OCI-LY1 (cell line): ENCODE measurements at regions not wholly inside any gene's neighbourhood (a gene's known extent, or its start where the extent isn't known, plus 50 kb on each side); places are given as distances from the start of the nearest gene placed in this dataset.

ENCODE experiments used
- H2AFZ ChIP-seq: fragments of 200-600 bp; sonication (generic), shearing (Covaris generic); 2 replicates; pipeline ENCODE4 v1.6.0; 2014; ENCODE audit warnings: antibody characterized with exemption, mild to moderate bottlenecking, low read length
- H3F3A ChIP-seq: fragments of 200-600 bp; sonication (generic), shearing (Covaris generic); 2 replicates; pipeline ENCODE4 v1.6.0; 2014; ENCODE audit warnings: mild to moderate bottlenecking, antibody characterized with exemption, low read length, moderate library complexity; ENCODE audit not compliant: insufficient read depth
- H3K27ac ChIP-seq: fragments of 200-600 bp; sonication (generic); 2 replicates; pipeline ENCODE4 v1.5.1; 2014; ENCODE audit warnings: low read length, mixed run types, mild to moderate bottlenecking, low read depth; ENCODE audit not compliant: poor library complexity, severe bottlenecking
- H3K27me3 ChIP-seq: fragments of 200-600 bp; sonication (generic); 2 replicates; pipeline ENCODE4 v1.6.0; 2014; ENCODE audit warnings: antibody characterized with exemption, mild to moderate bottlenecking, low read length, moderate library complexity; ENCODE audit not compliant: insufficient read depth
- H3K36me3 ChIP-seq: fragments of 200-600 bp; sonication (generic); 2 replicates; pipeline ENCODE4 v1.6.1; 2014; ENCODE audit warnings: mild to moderate bottlenecking, antibody characterized with exemption, low read length, moderate library complexity, mixed read lengths; ENCODE audit not compliant: insufficient read depth
- H3K4me1 ChIP-seq: fragments of 200-600 bp; sonication (generic); 2 replicates; pipeline ENCODE4 v1.5.1; 2014; ENCODE audit warnings: mild to moderate bottlenecking, low read length, moderate library complexity; ENCODE audit not compliant: insufficient read depth, severe bottlenecking
- H3K4me2 ChIP-seq: fragments of 200-600 bp; sonication (generic), shearing (Covaris generic); 2 replicates; pipeline ENCODE4 v1.6.1; 2014; ENCODE audit warnings: low read length
- H3K4me3 ChIP-seq: fragments of 200-600 bp; sonication (generic); 2 replicates; pipeline ENCODE4 v1.5.1; 2014; ENCODE audit warnings: low read length, low read depth, mild to moderate bottlenecking, mixed read lengths; ENCODE audit not compliant: poor library complexity, severe bottlenecking
- H3K79me2 ChIP-seq: fragments of 200-600 bp; shearing (Covaris generic); 2 replicates; pipeline ENCODE4 v1.6.1; 2016; ENCODE audit warnings: mixed run types, low read length, mixed read lengths; ENCODE audit not compliant: insufficient read depth
- H3K9ac ChIP-seq: fragments of 200-600 bp; sonication (generic), shearing (Covaris generic); 2 replicates; pipeline ENCODE4 v1.6.1; 2014; ENCODE audit warnings: mild to moderate bottlenecking, low read length, mixed read lengths
- H3K9me2 ChIP-seq: fragments of 200-600 bp; sonication (generic), shearing (Covaris generic); 2 replicates; pipeline ENCODE4 v1.6.1; 2014; ENCODE audit warnings: low read depth, mild to moderate bottlenecking, low read length, mixed read lengths
- H3K9me3 ChIP-seq: fragments of 200-600 bp; shearing (Covaris generic); 2 replicates; pipeline ENCODE4 v1.6.1; 2014; ENCODE audit warnings: low read length, mixed read lengths
- H4K20me1 ChIP-seq: fragments of 200-600 bp; sonication (generic), shearing (Covaris generic); 2 replicates; pipeline ENCODE4 v1.6.0; 2016; ENCODE audit warnings: mild to moderate bottlenecking, low read length; ENCODE audit not compliant: insufficient read depth
- EZH2 ChIP-seq: fragments of 200-600 bp; sonication (generic), shearing (Covaris generic); IDR thresholded peaks from 2 replicates; pipeline ENCODE4 v1.8.0; 2017; ENCODE audit warnings: borderline replicate concordance, mixed run types, mild to moderate bottlenecking, antibody characterized with exemption, low read length, moderate library complexity, mixed read lengths
- TF ChIP-seq, protein P1 (sequence below): fragments of 200-600 bp; sonication (generic), shearing (Covaris generic); IDR thresholded peaks from 2 replicates; pipeline ENCODE4 v1.5.1; 2017; ENCODE audit warnings: mild to moderate bottlenecking, antibody characterized with exemption, low read length, moderate library complexity, mixed read lengths

GRCh38 chr5:14988223-14988622 is 116.6 kb upstream of the ANKH start:
- H3F3A ChIP-seq, result no peaks in the 10 kb centered on the region
- H3K4me3 ChIP-seq, result no peak overlapping the region
- H3K36me3 ChIP-seq, result no peaks in the 10 kb centered on the region
- H2AFZ ChIP-seq, result no peak overlapping the region
- no peak for TF ChIP-seq EZH2
- TF ChIP-seq, protein P1, sequence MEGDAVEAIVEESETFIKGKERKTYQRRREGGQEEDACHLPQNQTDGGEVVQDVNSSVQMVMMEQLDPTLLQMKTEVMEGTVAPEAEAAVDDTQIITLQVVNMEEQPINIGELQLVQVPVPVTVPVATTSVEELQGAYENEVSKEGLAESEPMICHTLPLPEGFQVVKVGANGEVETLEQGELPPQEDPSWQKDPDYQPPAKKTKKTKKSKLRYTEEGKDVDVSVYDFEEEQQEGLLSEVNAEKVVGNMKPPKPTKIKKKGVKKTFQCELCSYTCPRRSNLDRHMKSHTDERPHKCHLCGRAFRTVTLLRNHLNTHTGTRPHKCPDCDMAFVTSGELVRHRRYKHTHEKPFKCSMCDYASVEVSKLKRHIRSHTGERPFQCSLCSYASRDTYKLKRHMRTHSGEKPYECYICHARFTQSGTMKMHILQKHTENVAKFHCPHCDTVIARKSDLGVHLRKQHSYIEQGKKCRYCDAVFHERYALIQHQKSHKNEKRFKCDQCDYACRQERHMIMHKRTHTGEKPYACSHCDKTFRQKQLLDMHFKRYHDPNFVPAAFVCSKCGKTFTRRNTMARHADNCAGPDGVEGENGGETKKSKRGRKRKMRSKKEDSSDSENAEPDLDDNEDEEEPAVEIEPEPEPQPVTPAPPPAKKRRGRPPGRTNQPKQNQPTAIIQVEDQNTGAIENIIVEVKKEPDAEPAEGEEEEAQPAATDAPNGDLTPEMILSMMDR, result no peak
- no peaks in the 10 kb centered on the region for H3K27me3 ChIP-seq
- H3K4me1 ChIP-seq, result peaks cover 3% of the 10 kb centered on the region
- no peaks in the 10 kb centered on the region for H3K79me2 ChIP-seq
- no peaks in the 10 kb centered on the region for H3K9me2 ChIP-seq
- no peaks in the 10 kb centered on the region for H3K9me3 ChIP-seq
- H3K4me2 ChIP-seq, result no peak overlapping the region
- H4K20me1 ChIP-seq, result no peaks in the 10 kb centered on the region
- H3K27ac ChIP-seq, result no peak overlapping the region
- no peak overlapping the region for H3K9ac ChIP-seq

DNA sequence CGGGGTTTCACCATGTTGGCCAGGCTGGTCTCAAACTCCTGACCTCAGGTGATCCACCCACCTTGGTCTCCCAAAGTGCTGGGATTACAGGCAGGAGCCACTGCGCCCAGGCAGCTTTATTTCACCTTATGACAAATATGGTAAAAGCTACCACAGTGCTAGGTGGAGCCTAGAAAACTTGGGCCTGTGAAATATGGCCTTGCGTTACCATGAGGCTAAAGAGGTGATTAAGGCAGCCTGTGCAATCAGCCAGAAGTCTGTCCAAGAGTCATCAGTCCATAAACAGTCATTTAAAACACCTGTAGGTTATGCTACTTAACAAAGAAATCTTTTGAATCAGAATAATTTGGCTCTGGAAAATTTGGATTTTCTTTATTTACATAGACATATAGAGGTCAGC is 114.8 kb upstream of the ANKH start:
- TF ChIP-seq, protein P1, result no peak
- no peak for TF ChIP-seq EZH2
- no peaks in the 10 kb centered on the region for H3K79me2 ChIP-seq
- no peaks in the 10 kb centered on the region for H3K4me1 ChIP-seq
- H3K36me3 ChIP-seq, result no peaks in the 10 kb centered on the region
- no peak overlapping the region for H3K4me3 ChIP-seq
- H3K9ac ChIP-seq, result no peak overlapping the region
- H3K27me3 ChIP-seq, result no peaks in the 10 kb centered on the region
- no peak overlapping the region for H3K4me2 ChIP-seq
- no peak overlapping the region for H2AFZ ChIP-seq
- no peak overlapping the region for H3K27ac ChIP-seq
- no peaks in the 10 kb centered on the region for H3F3A ChIP-seq
- no peaks in the 10 kb centered on the region for H3K9me3 ChIP-seq
- H4K20me1 ChIP-seq, result no peaks in the 10 kb centered on the region
- no peaks in the 10 kb centered on the region for H3K9me2 ChIP-seq

DNA sequence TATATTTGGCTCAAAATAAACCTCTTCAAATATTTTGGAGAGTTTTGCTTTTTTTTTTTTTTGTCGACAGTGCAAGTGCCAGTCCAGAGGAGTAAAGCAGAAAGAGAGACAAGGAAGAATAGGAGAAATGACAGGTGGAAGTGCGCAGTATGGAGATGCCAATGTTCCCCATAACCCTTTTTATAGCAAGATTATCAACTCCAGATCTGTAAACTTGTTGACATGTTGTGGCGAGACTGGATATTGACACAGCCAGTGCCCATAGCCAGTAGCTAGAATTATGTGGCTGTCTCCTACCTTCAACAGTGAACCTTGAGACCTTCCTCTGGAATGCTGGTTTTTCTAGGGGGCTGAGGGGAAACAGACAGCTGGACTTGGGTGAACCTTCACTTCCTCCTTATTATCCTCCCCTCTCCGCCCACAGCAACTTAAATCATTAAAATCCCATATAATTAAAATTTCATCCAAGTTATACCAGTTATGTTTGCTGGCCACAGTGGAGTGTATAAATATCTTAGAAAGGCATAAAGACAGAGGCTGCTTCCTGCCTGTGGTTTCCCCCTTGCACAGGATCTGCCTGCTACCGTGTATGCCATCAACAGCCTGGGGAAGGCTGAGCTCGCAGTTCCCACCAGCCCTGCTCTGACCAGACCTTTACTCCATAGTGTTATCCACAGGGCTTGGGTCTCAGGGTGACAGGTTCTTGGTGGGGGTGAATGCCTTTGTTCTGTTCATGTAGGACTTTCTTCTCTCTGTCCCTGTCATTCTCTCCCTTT is 112.3 kb upstream of the ANKH start:
- H3K4me3 ChIP-seq, result no peak overlapping the region
- no peaks in the 10 kb centered on the region for H3K36me3 ChIP-seq
- H4K20me1 ChIP-seq, result no peaks in the 10 kb centered on the region
- no peaks in the 10 kb centered on the region for H3K4me1 ChIP-seq
- H3K9me2 ChIP-seq, result no peaks in the 10 kb centered on the region
- H3K9me3 ChIP-seq, result no peaks in the 10 kb centered on the region
- no peak overlapping the region for H3K9ac ChIP-seq
- H3K4me2 ChIP-seq, result no peak overlapping the region
- TF ChIP-seq, protein P1, result no peak
- no peak for TF ChIP-seq EZH2
- H3K79me2 ChIP-seq, result no peaks in the 10 kb centered on the region
- no peaks in the 10 kb centered on the region for H3F3A ChIP-seq
- H3K27me3 ChIP-seq, result peaks cover 4% of the 10 kb centered on the region; the same call in 1 of the 2 replicates
- no peak overlapping the region for H2AFZ ChIP-seq
- H3K27ac ChIP-seq, result no peak overlapping the region
